MG63 (cell line): ENCODE measurements at regions not wholly inside any gene's neighbourhood (a gene's known extent, or its start where the extent isn't known, plus 50 kb on each side); places are given as distances from the start of the nearest gene placed in this dataset.
"Not testable (repeated sequence)": the region's sequence is repeated elsewhere in the genome, so short reads cannot be mapped to it uniquely, and the experiment has no call there.

Source experiments
- DNase-seq: peaks from one replicate; pipeline ENCODE4 v3.0.0-alpha.2; 2020
- H3K27me3 ChIP-seq: fragments of 250-450 bp; sonication (Bioruptor Pico); 2 replicates; pipeline ENCODE4 v1.5.1; 2020; ENCODE audit warnings: mild to moderate bottlenecking, moderate library complexity
- H3K36me3 ChIP-seq: fragments of 250-450 bp; sonication (Bioruptor Pico); 2 replicates; pipeline ENCODE4 v1.5.1; 2020; ENCODE audit warnings: mild to moderate bottlenecking, moderate library complexity
- H3K4me3 ChIP-seq: fragments of 250-450 bp; sonication (Bioruptor Pico); 2 replicates; pipeline ENCODE4 v1.5.1; 2020; ENCODE audit warnings: mild to moderate bottlenecking, moderate library complexity
- H3K9me3 ChIP-seq: fragments of 250-450 bp; sonication (Bioruptor Pico); 2 replicates; pipeline ENCODE4 v1.5.1; 2020; ENCODE audit warnings: mild to moderate bottlenecking, moderate library complexity

GRCh38 chr17:71870546-71870862 lies 250.3 kb upstream of the SOX9 start:
- Histone ChIP-seq H3K27me3 (peaks cover 3% of the 10 kb centered on the region; the same call in 1 of the 2 replicates), H3K4me3 (no peak overlapping the region), H3K9me3 (no peaks in the 10 kb centered on the region), H3K36me3 (no peaks in the 10 kb centered on the region)
- no peak for DNase-seq

GRCh38 chr17:71872843-71873485 lies 247.9 kb upstream of the SOX9 start:
- no peaks in the 10 kb centered on the region for H3K36me3 ChIP-seq
- no peak overlapping the region for H3K4me3 ChIP-seq
- H3K27me3 ChIP-seq, result peaks cover 3% of the 10 kb centered on the region; the same call in 1 of the 2 replicates
- H3K9me3 ChIP-seq, result no peaks in the 10 kb centered on the region
- no peak for DNase-seq

GRCh38 chr17:71874773-71875172 lies 246.0 kb upstream of the SOX9 start:
- DNase-seq, H3K27me3 ChIP-seq, H3K36me3 ChIP-seq, H3K9me3 ChIP-seq, H3K4me3 ChIP-seq: not testable (repeated sequence)

DNA sequence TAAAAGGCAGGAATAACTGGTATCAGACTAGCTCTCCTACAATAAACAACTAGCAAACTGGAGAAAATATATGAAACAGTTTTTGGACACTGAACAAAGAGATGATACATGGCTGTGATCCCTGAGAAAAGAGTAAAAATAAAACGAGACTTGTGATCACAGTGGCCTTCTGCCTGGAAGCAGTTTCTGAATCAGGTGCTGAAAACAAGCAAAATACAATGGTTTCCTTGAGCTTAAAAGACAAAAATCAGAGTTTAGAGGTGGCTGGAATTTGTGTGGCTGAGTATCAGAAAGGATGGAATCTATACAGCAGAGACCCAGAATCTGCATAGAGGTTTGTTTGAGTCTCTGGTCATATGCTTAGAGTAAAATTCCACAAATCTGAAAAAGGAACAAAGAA lies 242.5 kb upstream of the SOX9 start:
- no peak overlapping the region for H3K4me3 ChIP-seq
- H3K36me3 ChIP-seq, result no peaks in the 10 kb centered on the region
- H3K9me3 ChIP-seq, result no peaks in the 10 kb centered on the region
- no peak for DNase-seq
- peaks cover 10% of the 10 kb centered on the region for H3K27me3 ChIP-seq

DNA sequence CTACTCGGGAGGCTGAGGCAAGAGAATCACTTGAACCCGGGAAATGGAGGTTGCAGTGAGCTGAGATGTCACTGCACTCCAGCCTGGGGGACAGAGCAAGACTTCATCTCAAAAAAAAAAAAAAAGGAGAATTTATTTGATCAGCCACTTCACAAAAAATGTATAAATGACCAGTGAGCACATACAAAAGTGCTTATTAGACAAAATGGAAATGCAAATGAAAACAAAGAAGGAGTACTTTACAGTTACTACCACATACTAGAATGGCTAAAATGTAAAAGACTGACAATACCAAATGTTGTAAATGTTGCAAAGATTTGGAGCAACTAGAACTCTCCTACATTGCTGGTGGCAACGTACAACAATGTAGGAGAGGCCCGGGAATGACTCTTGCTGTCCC lies 241.8 kb upstream of the SOX9 start:
- no peaks in the 10 kb centered on the region for H3K36me3 ChIP-seq
- H3K4me3 ChIP-seq, result no peak overlapping the region
- no peak for DNase-seq
- H3K9me3 ChIP-seq, result no peaks in the 10 kb centered on the region
- peaks cover 10% of the 10 kb centered on the region for H3K27me3 ChIP-seq

- DNase-seq, result no peak
- no peaks in the 10 kb centered on the region for H3K36me3 ChIP-seq
- H3K27me3 ChIP-seq, result peaks cover 15% of the 10 kb centered on the region
- no peaks in the 10 kb centered on the region for H3K9me3 ChIP-seq
- no peak overlapping the region for H3K4me3 ChIP-seq
Measured at GRCh38 chr17:71881041-71881440, 239.8 kb upstream of the SOX9 start.

- H3K27me3 ChIP-seq, result peaks cover 15% of the 10 kb centered on the region
- no peaks in the 10 kb centered on the region for H3K9me3 ChIP-seq
- DNase-seq, result no peak
- no peaks in the 10 kb centered on the region for H3K36me3 ChIP-seq
- no peak overlapping the region for H3K4me3 ChIP-seq
Measured at GRCh38 chr17:71881581-71881980, 239.2 kb upstream of the SOX9 start.

DNA sequence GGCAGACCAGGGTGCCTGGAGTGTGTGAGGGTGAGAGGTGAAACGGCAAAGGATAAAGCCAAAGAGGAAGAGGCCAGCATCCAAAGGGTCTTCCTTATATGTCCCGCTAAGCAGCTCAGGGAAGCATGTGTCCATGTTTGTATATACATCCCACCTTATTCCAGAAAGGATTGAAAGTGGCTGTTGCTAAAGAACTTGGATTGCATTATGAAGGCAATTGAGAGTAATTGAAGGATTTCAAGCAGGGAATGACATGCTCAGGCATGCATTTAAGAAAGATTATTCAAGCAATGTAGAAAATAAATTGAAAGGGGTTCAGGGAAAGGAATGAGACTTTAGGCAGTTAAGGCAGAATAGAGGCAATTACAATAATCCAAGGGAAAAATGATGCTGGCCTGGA lies 237.6 kb upstream of the SOX9 start:
- H3K27me3 ChIP-seq, result peaks cover 15% of the 10 kb centered on the region
- no peaks in the 10 kb centered on the region for H3K9me3 ChIP-seq
- H3K36me3 ChIP-seq, result no peaks in the 10 kb centered on the region
- no peak for DNase-seq
- no peak overlapping the region for H3K4me3 ChIP-seq

GRCh38 chr17:71883845-71884244 lies 237.0 kb upstream of the SOX9 start:
- DNase-seq, result no peak
- Histone ChIP-seq H3K4me3 (no peak overlapping the region), H3K36me3 (no peaks in the 10 kb centered on the region), H3K27me3 (peaks cover 15% of the 10 kb centered on the region), H3K9me3 (no peaks in the 10 kb centered on the region)

- Histone ChIP-seq H3K36me3 (no peaks in the 10 kb centered on the region), H3K9me3 (no peaks in the 10 kb centered on the region), H3K4me3 (no peak overlapping the region), H3K27me3 (peaks cover 7% of the 10 kb centered on the region; the same call in 1 of the 2 replicates)
- DNase-seq, result no peak
Measured at GRCh38 chr17:71885662-71886061, 235.2 kb upstream of the SOX9 start.

DNA sequence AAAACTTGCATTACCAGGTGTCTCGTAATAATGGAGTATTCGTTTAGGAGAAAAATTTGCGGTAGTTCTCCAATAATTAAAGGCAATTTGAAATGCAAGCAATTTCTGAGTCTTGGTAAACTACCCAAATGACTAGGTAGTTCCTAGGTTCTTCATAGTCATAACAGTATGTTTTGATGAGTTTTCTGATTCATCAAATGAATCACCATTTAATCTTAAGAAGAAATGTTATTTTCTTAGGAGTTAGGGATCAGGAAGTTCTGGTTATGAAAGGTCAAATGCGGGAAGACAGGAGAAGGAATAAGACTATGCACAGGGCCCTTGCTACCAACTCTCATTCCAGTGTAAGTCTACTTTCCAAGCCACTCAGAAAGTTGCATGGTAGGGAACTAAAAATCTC lies 221.5 kb upstream of the SOX9 start:
- DNase-seq, result no peak
- no peak overlapping the region for H3K4me3 ChIP-seq
- H3K9me3 ChIP-seq, result no peaks in the 10 kb centered on the region
- H3K36me3 ChIP-seq, result no peaks in the 10 kb centered on the region
- peaks cover 4% of the 10 kb centered on the region; the same call in 1 of the 2 replicates for H3K27me3 ChIP-seq

- H3K27me3 ChIP-seq, result peaks cover 4% of the 10 kb centered on the region; the same call in 1 of the 2 replicates
- no peaks in the 10 kb centered on the region for H3K36me3 ChIP-seq
- H3K9me3 ChIP-seq, result no peaks in the 10 kb centered on the region
- H3K4me3 ChIP-seq, result no peak overlapping the region
- DNase-seq, result no peak
Measured at GRCh38 chr17:71900621-71901229, 220.1 kb upstream of the SOX9 start.

DNA sequence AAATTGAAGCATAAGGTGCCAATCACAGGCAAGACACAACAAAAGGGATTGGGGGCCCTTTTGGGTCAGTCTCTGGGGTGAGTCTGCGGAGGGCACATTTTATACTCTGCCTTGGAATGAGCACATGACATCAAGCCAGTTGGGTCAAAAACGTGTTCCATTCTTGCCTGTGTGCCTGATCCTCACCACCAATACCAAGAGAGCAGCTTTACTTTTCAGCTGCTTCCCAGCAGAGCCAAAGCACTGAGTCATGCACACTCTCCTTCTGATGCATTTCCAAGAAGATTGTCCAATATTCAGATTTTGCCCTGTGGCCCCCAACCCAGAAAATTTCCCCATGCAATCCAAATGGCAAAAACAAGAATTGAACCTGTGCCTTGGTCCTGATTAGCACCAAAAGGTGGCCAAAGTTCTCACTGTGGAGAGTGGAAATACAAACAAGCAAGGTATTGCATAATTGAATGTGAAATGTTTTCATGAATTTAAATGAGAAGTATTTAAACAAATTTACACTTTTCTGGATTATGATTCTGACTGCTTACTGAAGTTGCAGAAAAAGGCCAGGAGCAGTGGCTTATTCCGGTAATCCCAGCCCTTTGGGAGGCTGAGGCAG lies 217.8 kb upstream of the SOX9 start:
- no peaks in the 10 kb centered on the region for H3K27me3 ChIP-seq
- H3K9me3 ChIP-seq, result no peaks in the 10 kb centered on the region
- no peak for DNase-seq
- no peak overlapping the region for H3K4me3 ChIP-seq
- H3K36me3 ChIP-seq, result no peaks in the 10 kb centered on the region

- no peak for DNase-seq
- Histone ChIP-seq H3K9me3 (no peaks in the 10 kb centered on the region), H3K36me3 (no peaks in the 10 kb centered on the region), H3K27me3 (no peaks in the 10 kb centered on the region), H3K4me3 (no peak overlapping the region)
Measured at GRCh38 chr17:71905376-71906031, 215.3 kb upstream of the SOX9 start.

- H3K9me3 ChIP-seq, result no peaks in the 10 kb centered on the region
- no peaks in the 10 kb centered on the region; the same call in 1 of the 2 replicates for H3K27me3 ChIP-seq
- H3K4me3 ChIP-seq, result no peak overlapping the region
- no peaks in the 10 kb centered on the region for H3K36me3 ChIP-seq
- DNase-seq, result no peak
Measured at GRCh38 chr17:71909155-71909554, 211.7 kb upstream of the SOX9 start.

DNA sequence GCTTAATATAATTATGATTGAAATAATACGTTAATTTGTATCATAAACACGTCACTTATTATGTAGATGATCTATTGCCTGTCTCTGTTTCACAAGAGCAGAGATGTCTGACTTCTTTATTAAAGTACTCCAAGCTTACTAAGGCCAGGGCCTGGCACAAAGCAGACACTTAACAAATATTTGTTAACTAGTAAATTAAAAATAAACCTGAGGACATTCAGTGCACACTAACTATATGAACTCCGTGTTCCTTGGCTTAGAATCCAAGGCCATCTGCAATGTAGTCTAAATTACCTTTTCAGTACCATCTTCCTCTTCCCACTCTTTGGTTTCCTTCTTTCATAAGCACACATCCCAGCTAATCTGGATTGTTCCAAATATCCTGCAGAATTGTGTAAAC lies 210.8 kb upstream of the SOX9 start:
- no peaks in the 10 kb centered on the region for H3K36me3 ChIP-seq
- no peak overlapping the region for H3K4me3 ChIP-seq
- no peak for DNase-seq
- H3K27me3 ChIP-seq, result no peaks in the 10 kb centered on the region; the same call in 1 of the 2 replicates
- no peaks in the 10 kb centered on the region for H3K9me3 ChIP-seq

GRCh38 chr17:71914042-71914441 lies 206.8 kb upstream of the SOX9 start:
- H3K4me3 ChIP-seq, result no peak overlapping the region
- H3K9me3 ChIP-seq, result no peaks in the 10 kb centered on the region
- H3K36me3 ChIP-seq, result no peaks in the 10 kb centered on the region
- H3K27me3 ChIP-seq, result no peaks in the 10 kb centered on the region; the same call in 1 of the 2 replicates
- no peak for DNase-seq
